ENCODE measurements at regions not wholly inside any gene's neighbourhood (a gene's known extent, or its start where the extent isn't known, plus 50 kb on each side); places are given as distances from the start of the nearest gene placed in this dataset.

- no peak for FAIRE-seq
- in situ Hi-C loops (cut with HindIII; ENCODE audit: extremely low pct_ligation_motif_present, low pct_unique_long_range_greater_than_20kb) = no loop called here
- no peak overlapping the region for H3K27ac ChIP-seq (ENCODE audit: extremely low read length, insufficient read depth, low read length)
- CTCF ChIA-PET (ENCODE audit: low intra/inter-chr PET ratio, low total read pairs) = no interaction called here
- no peak overlapping the region for H3K4me2 ChIP-seq (ENCODE audit: low read depth, low read length)
- H3K9me3 ChIP-seq (ENCODE audit: low read length) = no peaks in the 10 kb centered on the region; the same call in 1 of the 2 replicates
- H4K20me1 ChIP-seq (ENCODE audit: insufficient read depth, low read length) = no peaks in the 10 kb centered on the region
- intact Hi-C loops (cut with micrococcal nuclease; ENCODE audit: unreplicated experiment) = no loop called here
- DNase-seq (ENCODE audit: low spot score) = no peak
- BruUV-seq (replicated peaks) = no TSS peak
- no peak overlapping the region for H3K4me3 ChIP-seq (replicated peaks in 1 of 3; ENCODE audit: insufficient read depth in 1 of 3, low read depth in 2 of 3, low read length in 3 of 3)
- H3K4me1 ChIP-seq (ENCODE audit: insufficient read depth, low read length) = peaks cover 8% of the 10 kb centered on the region; the same call in 1 of the 2 replicates
- POLR2A ChIA-PET = no interaction called here
- no peak overlapping the region for H2AFZ ChIP-seq (ENCODE audit: low read length)
- H3K9ac ChIP-seq (ENCODE audit: insufficient read depth, low read depth, low read length) = no peak overlapping the region
- WGBS (ENCODE audit: low lambda C conversion rate) = 64% methylated on average over 3 of the region's 3 CpGs
- no peaks in the 10 kb centered on the region for H3K79me2 ChIP-seq (ENCODE audit: insufficient read depth, low read length)
- TF ChIP-seq GZF1 (CRISPR knock-in tag; IDR thresholded peaks at IDR 0.05) (no peak), ZNF207 (IDR thresholded peaks at IDR 0.05; ENCODE audit: borderline replicate concordance) (no peak), KDM5B (CRISPR knock-in tag; IDR thresholded peaks at IDR 0.05; ENCODE audit: borderline replicate concordance) (no peak), JARID2 (CRISPR knock-in tag; IDR thresholded peaks at IDR 0.05; ENCODE audit: insufficient replicate concordance) (no peak), SMAD1 (CRISPR knock-in tag; IDR thresholded peaks at IDR 0.05; ENCODE audit: borderline replicate concordance, low read depth) (no peak), HOXA5 (CRISPR knock-in tag; IDR thresholded peaks at IDR 0.05) (no peak), ZBTB7B (CRISPR knock-in tag; IDR thresholded peaks at IDR 0.05) (no peak), ZNF260 (CRISPR knock-in tag; IDR thresholded peaks at IDR 0.05; ENCODE audit: borderline replicate concordance, low read depth) (no peak), ZZZ3 (CRISPR knock-in tag; IDR thresholded peaks at IDR 0.05; ENCODE audit: borderline replicate concordance) (no peak), ELK4 (CRISPR knock-in tag; IDR thresholded peaks at IDR 0.05; ENCODE audit: borderline replicate concordance) (no peak), PRPF4 (IDR thresholded peaks at IDR 0.05; ENCODE audit: low read depth, low read length, poor library complexity, severe bottlenecking) (no peak), NPAS2 (CRISPR knock-in tag; IDR thresholded peaks at IDR 0.05; ENCODE audit: borderline replicate concordance) (no peak), KDM5A (IDR thresholded peaks at IDR 0.05; ENCODE audit: borderline replicate concordance, low read length) (no peak)
- TF ChIP-seq, protein P1, sequence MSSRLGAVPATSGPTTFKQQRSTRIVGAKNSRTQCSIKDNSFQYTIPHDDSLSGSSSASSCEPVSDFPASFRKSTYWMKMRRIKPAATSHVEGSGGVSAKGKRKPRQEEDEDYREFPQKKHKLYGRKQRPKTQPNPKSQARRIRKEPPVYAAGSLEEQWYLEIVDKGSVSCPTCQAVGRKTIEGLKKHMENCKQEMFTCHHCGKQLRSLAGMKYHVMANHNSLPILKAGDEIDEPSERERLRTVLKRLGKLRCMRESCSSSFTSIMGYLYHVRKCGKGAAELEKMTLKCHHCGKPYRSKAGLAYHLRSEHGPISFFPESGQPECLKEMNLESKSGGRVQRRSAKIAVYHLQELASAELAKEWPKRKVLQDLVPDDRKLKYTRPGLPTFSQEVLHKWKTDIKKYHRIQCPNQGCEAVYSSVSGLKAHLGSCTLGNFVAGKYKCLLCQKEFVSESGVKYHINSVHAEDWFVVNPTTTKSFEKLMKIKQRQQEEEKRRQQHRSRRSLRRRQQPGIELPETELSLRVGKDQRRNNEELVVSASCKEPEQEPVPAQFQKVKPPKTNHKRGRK (CRISPR knock-in tag; IDR thresholded peaks at IDR 0.05) = no peak
- TF ChIP-seq, protein P2, sequence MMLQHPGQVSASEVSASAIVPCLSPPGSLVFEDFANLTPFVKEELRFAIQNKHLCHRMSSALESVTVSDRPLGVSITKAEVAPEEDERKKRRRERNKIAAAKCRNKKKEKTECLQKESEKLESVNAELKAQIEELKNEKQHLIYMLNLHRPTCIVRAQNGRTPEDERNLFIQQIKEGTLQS (CRISPR knock-in tag; IDR thresholded peaks at IDR 0.05) = no peak
- TF ChIP-seq, protein P3, sequence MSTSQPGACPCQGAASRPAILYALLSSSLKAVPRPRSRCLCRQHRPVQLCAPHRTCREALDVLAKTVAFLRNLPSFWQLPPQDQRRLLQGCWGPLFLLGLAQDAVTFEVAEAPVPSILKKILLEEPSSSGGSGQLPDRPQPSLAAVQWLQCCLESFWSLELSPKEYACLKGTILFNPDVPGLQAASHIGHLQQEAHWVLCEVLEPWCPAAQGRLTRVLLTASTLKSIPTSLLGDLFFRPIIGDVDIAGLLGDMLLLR (CRISPR knock-in tag; IDR thresholded peaks at IDR 0.05) = no peak
- no peak for ATAC-seq
- no peaks in the 10 kb centered on the region for H3K36me3 ChIP-seq (replicated peaks in 1 of 2; ENCODE audit: control insufficient read depth in 1 of 2, insufficient read depth in 2 of 2, low read length in 2 of 2)
- H3K27me3 ChIP-seq (ENCODE audit: control insufficient read depth in 1 of 2, insufficient read depth in 2 of 2, low read length in 2 of 2) = peaks cover 0 to 7% of the 10 kb centered on the region in 2 experiments; a peak in 2 of 5 replicates
Observed at GRCh38 chr12:124232654-124232987, 62.3 kb upstream of the RFLNA start.
